ENCODE measurements at regions not wholly inside any gene's neighbourhood (a gene's known extent, or its start where the extent isn't known, plus 50 kb on each side); places are given as distances from the start of the nearest gene placed in this dataset.

DNA sequence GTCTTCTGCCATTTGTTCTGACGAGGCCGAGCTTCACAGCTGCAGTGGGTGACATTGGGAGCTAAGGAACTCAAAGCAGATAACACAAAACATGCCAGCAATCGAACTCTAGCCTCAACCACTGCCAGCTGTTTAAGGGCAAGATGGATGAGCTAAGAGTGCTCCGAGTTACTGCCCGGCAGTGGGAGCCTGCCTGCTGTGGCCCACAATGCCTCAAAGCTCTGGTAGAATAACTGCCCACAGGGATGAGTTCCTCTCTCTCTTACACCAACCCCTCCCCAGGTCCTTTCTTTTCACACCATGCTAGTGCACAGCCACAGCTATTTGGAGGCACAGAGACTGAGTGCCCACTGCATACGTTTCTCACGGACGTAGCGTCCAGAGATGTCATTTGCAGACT is 330.5 kb downstream of the FGF9 start:
- no peak for DNase-seq (ENCODE audit: low read depth, low spot score)

DNA sequence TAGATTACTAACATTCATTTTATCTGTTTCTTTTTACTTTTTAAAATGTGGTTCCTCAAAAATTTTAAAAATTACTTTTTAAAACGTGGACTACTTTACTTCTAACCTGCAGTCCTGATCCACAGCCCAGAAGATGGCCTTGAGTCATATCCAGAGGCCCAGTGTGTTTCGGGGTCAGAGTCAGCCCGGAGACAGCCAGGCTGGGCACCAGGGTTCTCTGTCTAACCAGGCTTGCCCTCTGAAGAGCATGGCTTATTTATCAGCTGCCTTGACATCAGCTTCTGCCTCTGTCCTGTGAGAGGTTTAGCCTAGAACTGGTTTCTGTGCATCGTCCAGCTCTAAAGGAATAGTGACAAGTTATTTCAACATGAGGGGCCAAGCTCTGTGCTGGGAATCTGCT is 332.0 kb downstream of the FGF9 start:
- no peak for DNase-seq (ENCODE audit: low read depth, low spot score)

DNA sequence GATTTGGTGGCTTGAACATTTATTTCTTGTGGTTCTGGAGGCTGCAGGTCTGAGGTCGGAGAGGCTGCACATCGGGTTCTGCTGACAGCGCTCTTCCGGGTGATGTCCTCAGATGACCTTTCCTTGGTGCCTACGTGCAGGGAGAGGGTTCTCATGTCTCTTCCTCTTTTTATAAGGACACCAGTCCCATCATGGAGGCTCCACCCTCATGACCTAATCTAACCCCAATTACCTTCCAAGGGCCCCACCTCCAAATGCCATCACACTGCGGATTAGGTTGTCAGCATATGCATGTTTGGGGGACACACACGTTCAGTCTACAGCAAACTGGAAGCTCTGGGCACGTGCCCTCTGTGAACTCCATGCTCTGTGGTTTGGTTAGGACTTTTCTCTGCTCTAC is 338.6 kb downstream of the FGF9 start:
- no peak for DNase-seq (ENCODE audit: low read depth, low spot score)

DNA sequence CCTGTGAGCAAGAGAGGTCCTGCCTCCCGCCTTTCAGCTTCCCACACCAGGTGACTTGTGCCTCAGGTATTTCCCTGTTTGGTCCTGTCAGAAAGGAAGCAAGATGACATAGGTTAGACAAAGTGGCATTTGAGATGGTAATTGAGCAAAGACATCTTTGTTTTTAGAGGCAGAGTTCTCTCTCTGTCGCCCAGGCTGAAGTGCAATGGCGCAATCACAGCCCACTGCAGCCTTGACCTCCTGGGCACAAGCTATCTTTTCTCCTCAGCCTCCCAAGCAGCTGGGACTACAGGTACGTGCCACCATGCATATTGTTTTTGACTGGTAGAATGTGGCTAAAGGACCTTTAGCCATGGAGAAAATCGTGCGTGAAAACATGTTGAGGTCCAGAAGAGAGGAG is 339.1 kb downstream of the FGF9 start:
- DNase-seq (ENCODE audit: low read depth, low spot score) = no peak

DNA sequence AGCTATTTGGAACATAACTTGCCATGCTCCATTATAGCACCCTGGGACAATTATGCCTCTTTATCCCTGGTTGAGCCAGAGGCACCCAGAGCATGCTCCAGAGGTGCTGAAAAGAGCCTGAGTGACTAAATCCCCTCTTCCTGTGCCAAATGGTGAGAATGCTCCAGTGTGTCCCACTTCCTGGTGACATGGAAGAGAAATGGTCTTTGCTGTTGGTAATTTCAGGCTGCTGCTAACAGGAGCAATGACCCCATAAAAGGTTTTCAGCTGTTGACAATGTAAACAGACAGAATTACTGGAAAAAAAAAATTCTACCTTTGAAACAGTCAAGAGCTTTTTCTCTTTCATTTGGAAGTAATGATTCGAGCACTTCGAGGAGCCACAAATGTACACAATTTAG is 341.8 kb downstream of the FGF9 start:
- no peak for DNase-seq (ENCODE audit: low read depth, low spot score)

DNA sequence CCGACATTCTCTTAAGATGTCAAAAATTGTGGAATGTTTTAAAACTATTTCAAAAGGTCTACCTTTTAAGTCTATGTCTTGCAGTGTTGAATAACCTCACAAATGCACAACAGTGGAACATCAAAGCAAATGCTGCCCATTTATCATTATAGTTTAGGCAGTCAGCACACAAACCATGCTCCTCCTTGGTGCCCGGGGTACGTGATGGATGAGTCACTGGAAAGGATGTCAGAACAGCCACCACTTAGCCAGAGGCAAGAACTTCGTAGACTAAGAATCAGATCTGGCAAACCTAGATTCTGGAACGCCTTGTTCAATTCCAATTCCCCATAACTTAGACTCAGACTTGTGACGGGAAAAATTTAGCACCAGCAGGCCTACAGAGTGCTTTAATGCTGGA is 343.6 kb downstream of the FGF9 start:
- no peak for DNase-seq (ENCODE audit: low read depth, low spot score)

DNA sequence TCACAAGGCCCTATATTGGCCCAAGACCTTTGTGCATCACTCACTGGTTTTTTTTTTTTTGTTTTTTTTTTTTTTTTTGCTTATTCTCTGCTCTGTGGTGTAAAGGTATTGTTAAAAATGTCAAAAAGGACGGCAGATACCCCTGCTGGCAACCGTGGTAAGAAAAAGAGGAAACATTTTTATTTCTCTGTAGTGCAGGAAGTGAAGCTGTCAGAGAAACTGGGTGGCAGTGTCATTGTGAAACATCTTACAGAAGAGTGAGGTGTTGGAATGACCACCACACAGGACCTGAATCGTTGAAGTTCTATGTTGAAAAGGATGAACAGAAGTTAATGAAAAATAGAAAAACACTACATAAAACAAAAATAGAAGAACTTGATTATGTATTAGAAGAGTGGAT is 346.4 kb downstream of the FGF9 start:
- DNase-seq (ENCODE audit: low read depth, low spot score) = no peak

DNA sequence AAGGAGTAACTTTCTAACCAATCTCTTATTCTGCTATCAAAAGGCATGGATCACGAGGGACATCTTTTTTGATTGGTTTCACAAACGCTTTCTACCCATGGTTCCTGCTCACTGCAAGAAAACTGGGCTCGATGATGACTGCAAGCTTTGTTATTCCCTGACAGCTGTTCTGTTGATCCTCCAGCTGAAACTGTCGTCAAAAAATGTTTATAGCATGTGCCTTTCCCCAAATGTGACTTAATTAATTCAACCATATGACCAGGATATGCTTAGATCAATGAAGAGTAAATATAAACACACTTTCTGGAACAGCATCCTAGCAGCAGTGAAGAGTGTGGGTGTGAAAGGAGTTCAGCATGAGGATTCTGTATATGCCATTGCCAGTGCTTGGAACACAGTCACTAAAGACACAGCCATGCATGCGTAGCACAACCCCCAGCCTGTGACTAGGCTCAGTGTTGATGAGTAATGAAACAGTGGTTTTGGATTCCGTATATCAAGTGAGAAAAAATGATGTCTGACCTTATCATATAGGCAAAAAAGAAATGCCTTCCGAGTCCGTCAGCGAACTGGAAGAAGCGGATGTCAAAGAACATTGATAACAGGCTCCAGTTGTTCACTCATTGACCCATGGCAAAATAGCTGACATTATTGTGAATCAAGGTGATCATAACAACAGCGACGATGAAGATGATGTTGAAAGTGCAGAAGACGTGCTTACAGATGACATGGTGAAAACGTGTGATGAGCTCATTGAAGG is 347.4 kb downstream of the FGF9 start:
- no peak for DNase-seq (ENCODE audit: low read depth, low spot score)

DNA sequence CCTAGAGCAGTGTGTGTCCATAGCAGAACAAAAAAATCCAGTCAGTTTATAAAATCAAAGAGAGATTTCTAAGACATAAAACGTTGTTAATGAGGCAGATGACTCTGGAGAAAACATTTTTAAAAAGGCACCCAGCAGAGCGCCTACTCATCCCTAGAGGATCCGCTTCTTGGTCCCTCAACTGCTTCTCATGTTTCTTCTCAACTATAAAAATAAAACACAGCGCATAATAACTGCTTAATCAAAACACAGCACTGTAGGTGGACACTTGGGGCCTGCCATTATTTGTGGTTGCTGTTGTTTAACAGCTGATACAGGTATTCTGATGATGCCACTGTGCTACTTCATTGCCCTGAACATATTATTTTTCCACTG is 347.9 kb downstream of the FGF9 start:
- no peak for DNase-seq (ENCODE audit: low read depth, low spot score)

DNA sequence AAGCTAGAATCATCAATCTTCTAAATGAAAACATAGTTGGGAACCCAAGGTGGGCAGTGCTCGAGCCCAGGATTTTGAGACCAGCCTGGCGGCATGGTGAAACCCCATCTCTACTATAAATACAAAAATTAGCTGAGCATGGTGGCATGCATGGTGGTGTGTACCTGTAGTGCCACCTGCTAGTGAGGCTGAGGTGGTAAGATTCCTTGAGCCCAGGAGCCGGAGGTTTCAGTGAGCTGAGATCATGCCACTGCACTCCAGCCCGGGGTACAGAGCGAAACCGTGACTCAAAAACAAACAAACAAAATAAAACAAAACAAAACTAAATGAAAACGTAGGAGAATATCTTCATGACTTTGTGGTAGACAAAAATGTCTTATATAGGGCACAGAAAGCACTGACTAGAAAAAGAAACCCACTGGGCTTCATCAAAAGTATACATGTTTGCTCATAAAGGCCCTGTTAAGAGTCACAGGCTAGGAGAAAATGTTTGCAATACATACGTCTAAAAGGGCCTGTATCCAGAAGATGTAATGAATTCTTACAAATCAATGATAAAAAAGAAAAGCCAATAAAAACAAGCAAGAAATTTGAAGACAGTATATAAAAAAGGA is 353.6 kb downstream of the FGF9 start:
- no peak for DNase-seq (ENCODE audit: low read depth, low spot score)

DNA sequence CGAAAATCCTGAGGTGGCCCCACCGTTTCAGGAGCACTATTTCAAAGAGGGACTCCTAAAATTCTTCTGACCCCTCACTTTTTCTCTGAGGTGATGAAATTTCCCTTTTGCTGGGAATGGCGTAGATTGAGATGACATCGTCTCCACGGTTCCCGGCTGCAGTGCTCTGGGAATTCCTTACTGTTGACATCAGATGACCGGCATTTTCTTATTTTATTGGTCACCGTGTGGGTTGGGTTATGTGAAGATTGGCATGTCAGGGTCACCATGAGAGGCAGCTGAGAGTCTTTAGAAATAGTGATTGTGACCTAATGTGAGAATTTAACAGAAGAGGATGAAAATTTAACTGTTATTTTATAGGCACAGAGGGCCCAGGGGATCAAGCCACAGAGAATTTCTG is 356.7 kb downstream of the FGF9 start:
- no peak for DNase-seq (ENCODE audit: low read depth, low spot score)

DNA sequence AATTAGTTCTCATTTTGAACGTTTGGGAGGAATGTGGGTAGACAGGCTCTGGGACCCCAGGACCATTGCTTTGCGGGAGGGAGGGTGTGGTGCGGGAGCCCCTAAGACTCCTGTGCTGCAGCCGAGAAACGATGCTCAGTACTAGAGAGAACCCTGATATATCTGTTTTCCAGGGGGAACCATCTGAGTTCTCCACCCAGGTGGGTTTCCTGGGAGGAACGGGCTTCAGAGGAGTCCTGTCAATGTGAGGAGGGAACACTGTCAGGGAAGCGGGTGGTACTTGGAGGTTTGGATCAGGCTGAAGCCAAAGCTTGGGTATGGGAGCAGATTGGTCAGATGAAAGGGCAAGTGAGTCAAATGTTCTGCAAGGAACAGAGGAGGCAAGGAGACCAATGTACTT is 358.0 kb downstream of the FGF9 start:
- DNase-seq (ENCODE audit: low read depth, low spot score) = no peak

DNA sequence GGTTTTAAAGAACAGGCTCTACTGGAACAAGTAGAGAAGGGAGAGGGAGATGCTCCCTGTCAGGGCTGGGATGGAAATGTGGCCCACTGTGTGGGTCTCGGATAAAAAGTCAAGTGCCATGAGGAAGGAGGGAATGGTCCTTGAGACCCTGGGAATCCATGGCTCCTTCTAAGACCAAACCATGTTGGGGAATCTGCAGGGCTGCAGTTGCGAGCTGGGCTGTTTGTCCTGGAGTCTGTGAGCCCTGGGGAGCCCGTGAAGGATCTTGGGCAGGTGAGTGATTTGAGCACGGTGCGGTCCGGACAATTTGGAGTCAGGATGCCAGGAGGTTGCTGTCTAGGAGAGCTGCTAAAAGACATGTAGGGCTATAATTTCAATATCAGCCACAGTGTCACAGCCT is 359.4 kb downstream of the FGF9 start:
- no peak for DNase-seq (ENCODE audit: low read depth, low spot score)

DNA sequence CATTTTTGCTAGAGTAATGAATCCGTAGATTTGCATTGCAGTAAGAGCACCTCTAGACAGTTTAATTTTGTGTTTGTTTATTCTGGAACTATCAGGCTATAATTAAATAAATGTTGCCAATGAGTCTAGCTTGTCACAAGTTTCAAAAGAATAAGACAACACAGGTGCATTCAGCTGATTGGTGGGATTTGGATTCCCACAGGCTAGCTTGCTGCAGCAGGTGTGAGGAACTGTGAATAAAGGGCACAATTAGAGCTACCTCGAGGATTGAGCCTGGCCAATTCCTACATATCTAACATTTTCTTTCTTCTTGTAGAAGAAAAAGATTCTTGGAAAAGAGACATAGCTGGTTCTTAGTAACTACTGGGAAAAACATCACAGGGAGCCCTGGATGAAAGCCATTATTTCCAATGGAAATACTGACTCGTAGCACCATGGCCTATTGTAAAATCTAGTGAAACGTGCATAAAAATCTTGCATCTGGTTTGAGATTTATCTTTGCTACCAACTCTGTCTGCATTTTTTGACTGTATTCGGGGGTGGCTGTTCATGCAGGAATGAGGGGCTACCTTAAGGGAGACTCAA is 360.9 kb downstream of the FGF9 start:
- DNase-seq (ENCODE audit: low read depth, low spot score) = no peak

DNA sequence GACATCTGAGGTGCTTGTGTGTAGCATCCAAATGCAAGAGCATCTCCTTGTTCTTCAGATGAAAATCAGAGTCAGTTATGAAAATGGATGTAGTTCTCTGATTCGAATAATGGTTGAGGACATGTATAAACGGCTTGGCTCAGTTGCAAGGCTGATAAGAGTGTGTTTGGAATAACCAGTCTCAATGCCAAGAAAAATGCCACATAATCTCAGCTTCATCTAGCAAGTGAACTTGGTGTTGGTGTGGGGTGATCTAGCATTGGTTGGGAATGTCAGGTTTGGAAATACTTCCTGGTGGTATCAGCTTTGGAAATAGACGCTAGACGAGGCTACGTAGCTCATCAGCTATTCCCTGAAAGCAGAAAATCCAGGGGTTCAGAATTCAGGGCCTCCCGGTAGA is 362.0 kb downstream of the FGF9 start:
- DNase-seq (ENCODE audit: low read depth, low spot score) = no peak

DNA sequence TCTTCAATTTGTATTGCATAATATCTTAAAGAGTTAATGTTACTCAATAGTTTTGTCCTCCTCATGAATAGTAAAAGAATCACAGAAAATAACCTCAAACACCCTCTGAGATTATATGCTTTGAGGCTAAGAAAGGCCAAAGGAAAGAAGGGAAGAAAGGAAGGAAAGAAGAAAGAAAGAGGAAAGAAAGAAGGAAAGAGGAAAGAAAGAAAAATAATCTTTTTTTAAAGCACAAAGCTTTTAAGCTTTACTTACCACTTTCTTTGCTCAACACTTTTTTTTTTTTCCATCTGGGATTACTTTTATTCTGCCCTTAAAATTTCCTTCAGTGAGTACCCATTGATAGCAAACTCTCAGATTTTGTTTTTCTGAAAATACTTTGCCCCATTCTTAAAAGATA is 369.1 kb downstream of the FGF9 start:
- DNase-seq (ENCODE audit: low read depth, low spot score) = no peak

DNA sequence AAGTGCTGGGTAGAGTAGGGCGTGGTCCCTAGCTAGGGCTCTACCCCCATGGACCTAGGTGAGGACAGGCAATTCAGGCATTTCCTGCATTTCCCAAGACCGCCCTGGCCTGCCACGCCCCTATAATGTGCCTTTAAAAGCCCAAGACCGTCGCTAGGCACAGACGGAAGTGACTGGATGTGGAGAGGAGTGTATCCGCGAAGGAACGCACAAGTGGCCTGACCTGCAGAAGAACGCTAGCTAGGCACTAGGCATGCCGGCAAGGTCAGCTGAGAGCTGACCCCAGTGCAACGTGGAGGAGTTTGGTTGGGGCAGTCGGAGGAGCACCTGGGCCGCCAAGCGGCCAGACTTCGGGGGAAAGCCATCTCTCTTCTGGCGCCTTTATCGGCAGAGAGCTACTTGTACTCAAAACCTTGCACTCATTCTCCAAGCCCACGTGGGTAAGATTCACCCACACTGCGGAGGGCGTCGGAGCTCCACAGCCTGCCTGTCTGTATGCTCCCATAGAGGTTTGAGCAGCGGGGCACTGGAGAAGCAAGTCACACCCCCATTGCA is 370.0 kb downstream of the FGF9 start:
- DNase-seq (ENCODE audit: low read depth, low spot score) = no peak

DNA sequence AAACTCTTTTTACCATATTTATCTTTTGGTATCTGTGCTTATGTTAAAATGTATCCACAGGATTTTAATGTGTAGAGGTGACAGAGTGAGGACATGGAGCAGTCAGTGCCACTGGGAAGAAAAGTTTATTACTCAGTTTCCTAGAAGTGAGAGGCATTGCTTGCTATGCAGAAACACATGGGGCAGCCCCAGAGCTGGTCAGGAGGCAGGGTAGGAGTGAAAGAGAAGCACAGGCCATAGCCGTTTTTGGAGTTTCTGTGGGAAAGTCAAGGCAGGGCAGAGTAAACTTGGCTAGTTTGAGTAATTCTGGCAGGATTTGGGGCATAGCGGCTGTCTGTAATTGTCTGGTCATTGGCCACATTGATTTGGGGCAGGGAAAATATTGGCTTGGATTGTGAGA is 370.9 kb downstream of the FGF9 start:
- DNase-seq (ENCODE audit: low read depth, low spot score) = no peak

DNA sequence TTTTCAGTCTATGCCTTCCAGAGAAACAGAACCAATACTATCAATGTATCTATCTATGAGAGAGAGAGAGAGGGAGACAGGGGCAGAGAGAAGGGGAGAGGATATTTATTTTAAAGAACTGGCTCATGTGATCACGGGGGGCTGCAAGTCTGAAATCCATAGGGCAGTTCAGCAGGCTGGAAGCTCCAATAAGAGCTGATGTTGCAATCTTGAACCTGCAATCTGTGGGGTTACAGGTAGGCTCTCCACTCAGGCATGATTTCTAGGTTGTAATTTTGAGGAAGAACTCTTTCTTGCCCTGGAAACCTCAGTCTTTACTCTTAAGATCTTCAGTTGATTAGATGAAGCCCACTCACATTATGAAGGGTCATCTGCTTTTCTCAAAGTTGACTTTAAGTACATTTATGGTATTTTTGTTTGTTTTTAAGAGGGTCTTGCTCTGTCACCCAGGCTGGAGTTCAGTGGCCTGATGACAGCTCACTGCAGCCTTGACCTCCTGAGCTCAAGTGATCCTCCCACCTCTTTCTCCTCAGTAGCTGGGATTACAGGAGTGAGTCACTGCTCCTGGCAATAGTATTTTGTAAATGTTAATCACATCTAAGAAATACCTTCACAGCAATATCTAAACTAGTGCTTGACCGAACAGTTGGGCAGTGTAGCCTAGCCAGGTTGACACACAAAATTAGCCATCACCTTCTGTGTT is 376.4 kb downstream of the FGF9 start:
- no peak for DNase-seq (ENCODE audit: low read depth, low spot score)

DNA sequence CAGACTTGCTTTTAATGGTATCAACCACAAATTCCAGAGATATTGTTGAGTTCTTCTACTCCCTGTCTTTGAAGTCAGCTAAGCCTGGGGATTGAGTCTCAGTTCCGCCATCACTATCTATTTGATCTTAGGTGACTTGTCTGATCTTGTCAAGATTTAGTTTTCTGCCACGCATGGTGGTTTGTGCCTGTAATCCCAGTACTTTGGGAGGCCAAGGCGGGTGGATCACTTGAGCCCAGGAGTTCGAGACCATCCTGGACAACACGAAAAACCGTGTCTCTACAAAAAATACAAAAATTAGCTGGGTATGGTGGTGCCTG is 376.9 kb downstream of the FGF9 start:
- DNase-seq (ENCODE audit: low read depth, low spot score) = no peak

DNA sequence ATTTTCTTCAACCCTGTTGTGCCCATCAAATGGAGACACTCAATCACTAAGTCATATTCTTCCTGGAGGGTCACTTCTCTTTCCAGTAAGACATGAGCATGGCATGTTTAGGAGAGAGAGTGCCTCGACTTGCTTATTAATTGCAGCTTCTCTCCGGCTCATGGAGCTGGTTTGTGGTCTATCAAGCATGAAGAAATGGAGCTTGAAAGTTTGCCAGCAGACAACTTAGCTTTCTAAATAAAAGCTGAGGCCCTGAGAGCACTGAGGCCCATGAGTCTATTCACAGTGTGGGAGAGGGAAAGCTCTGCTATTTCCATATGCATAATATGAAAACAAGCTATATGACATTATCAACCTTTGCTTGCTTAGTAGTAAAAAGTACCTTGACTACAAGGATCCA is 378.5 kb downstream of the FGF9 start:
- DNase-seq (ENCODE audit: low read depth, low spot score) = no peak

DNA sequence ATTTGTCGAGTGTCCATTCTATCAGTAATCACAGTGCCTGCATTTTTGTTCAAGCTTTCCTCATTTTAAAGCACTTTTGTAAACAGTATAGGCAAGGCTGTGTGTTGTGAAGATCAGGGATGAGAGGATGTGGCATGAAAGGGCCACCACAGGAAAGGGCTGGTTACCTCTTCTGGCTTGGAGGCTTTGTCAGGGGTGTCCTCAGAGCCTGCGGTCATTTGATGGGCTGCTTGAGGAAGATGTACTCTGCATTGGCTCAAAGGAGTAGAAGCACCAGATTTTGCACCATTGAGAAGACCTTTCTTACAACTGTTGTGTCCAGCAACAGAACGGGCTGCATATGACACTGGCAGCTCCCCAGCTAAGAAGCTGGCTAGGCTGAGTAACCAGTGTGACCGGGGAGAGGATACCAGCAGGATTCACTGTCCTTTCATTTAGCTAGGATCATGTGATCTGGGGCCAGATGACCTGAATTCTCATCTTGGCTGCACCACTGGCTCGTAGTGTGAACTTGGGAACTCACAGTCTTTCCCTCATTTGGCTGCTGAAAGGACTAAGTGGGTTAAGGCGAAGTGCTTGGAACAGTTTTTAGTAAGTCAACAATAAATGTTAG is 380.2 kb downstream of the FGF9 start:
- DNase-seq (ENCODE audit: low read depth, low spot score) = no peak

All from activated naive CD8-positive, alpha-beta T cell treated with anti-CD3 and anti-CD28 coated beads, Interleukin-2, amount 50 U/mL, for 16 hours (primary cell).